OCI-LY7 (cell line): ENCODE measurements at regions not wholly inside any gene's neighbourhood (a gene's known extent, or its start where the extent isn't known, plus 50 kb on each side); places are given as distances from the start of the nearest gene placed in this dataset.

Experiments used
- EZH2phosphoT487 ChIP-seq: fragments of 200-600 bp; sonication (generic); IDR thresholded peaks from 2 replicates; pipeline ENCODE4 v1.6.1; 2018; ENCODE audit warnings: low read depth, borderline replicate concordance, mild to moderate bottlenecking, mixed run types, antibody characterized with exemption, low read length, moderate library complexity, mixed read lengths
- TF ChIP-seq, protein P1 (sequence below): fragments of 200-600 bp; sonication (generic); conservative IDR thresholded peaks from 2 replicates; pipeline ENCODE4 v1.5.1; 2014; ENCODE audit warnings: mild to moderate bottlenecking, antibody characterized with exemption, low read length, moderate library complexity, mixed read lengths

DNA sequence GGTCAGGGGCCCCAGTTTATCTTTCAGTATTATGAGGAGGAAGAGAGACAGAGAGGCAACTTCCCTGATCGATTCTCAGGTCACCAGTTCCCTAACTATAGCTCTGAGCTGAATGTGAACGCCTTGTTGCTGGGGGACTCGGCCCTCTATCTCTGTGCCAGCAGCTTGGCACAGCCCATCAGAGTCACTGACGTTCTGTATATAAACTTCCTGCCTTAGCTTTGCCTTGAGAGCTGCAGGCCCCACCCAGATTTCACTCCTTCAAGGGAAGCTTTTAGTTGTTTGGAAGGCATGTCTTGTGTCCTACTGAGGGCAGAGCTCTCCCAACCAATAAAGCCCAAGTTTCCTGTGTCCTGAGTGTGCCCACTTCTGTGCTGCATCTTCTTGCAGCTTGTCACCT lies 242.5 kb upstream of the PRSS58 start:
- TF ChIP-seq, protein P1, sequence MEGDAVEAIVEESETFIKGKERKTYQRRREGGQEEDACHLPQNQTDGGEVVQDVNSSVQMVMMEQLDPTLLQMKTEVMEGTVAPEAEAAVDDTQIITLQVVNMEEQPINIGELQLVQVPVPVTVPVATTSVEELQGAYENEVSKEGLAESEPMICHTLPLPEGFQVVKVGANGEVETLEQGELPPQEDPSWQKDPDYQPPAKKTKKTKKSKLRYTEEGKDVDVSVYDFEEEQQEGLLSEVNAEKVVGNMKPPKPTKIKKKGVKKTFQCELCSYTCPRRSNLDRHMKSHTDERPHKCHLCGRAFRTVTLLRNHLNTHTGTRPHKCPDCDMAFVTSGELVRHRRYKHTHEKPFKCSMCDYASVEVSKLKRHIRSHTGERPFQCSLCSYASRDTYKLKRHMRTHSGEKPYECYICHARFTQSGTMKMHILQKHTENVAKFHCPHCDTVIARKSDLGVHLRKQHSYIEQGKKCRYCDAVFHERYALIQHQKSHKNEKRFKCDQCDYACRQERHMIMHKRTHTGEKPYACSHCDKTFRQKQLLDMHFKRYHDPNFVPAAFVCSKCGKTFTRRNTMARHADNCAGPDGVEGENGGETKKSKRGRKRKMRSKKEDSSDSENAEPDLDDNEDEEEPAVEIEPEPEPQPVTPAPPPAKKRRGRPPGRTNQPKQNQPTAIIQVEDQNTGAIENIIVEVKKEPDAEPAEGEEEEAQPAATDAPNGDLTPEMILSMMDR: no peak
- no peak for TF ChIP-seq EZH2phosphoT487
